T-helper 2 cell treated with Interferon-gamma antibody and Interleukin-4, amounts not matched to agents 5 μg/mL and 100 μg/mL, for 36 hours (primary cell): ENCODE measurements at regions not wholly inside any gene's neighbourhood (a gene's known extent, or its start where the extent isn't known, plus 50 kb on each side); places are given as distances from the start of the nearest gene placed in this dataset.
"Not testable (repeated sequence)": the region's sequence is repeated elsewhere in the genome, so short reads cannot be mapped to it uniquely, and the experiment has no call there.

ENCODE experiments used
- DNase-seq: peaks from one replicate; pipeline ENCODE4 v3.0.0; 2021; ENCODE audit warnings: low spot score
- H3K27ac Mint-ChIP-seq: one replicate; pipeline ENCODE4 v1.8.0; 2021; ENCODE audit warnings: mild to moderate bottlenecking, mixed read lengths
- H3K27me3 Mint-ChIP-seq: one replicate; pipeline ENCODE4 v1.8.0; 2021; ENCODE audit warnings: low read depth, mixed read lengths
- H3K36me3 Mint-ChIP-seq: one replicate; pipeline ENCODE4 v1.8.0; 2021; ENCODE audit warnings: low read depth, mixed read lengths
- H3K4me1 Mint-ChIP-seq: one replicate; pipeline ENCODE4 v1.8.0; 2021; ENCODE audit warnings: low read depth, mixed read lengths
- H3K4me3 Mint-ChIP-seq: one replicate; pipeline ENCODE4 v1.8.0; 2022; ENCODE audit warnings: mild to moderate bottlenecking, moderate library complexity, mixed read lengths
- H3K9me3 Mint-ChIP-seq: one replicate; pipeline ENCODE4 v1.8.0; 2021; ENCODE audit warnings: mixed read lengths

DNA sequence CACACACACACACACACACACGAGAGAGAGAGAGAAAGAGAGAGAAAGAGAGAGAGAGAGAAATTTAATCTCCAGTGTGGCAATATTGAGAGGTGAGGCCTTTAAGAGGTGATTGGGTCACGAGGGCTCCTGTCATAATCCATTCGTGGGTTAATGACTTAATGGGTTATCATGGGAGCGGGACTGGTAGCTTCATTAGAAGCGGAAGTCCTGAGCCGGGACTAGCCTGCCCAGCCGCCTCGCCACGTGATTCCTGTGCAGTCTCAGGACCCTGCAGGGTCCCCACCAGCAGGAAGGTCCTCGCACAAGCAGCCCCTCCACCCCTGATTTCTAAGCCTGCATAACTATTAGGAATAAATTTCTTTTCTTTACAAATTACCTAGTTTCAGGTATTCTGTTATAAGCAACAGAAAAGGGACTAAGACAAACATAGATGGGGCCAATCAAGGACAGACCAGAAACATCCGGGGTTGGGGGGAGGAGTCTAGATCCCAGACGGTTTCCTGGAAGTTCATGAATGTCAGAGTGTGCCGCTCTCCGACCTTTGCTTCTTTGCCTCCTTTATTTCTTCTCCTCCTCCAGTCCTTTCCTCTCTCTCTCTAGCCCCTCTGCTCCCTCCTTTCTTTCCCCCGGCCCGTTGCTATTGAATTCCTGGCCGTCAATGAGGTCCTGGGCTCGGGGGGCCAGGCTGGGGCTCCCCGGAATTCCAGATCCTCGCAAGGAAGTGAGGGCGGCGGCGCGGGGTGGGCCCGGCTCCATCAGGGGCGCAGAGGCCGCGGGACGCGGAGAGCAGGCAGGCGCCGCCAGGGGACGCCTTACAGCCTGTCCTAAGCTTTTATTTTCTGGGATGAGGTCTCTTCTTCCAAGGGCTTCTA lies 146.8 kb downstream of the CYP26A1 start:
- no peak for DNase-seq
- Mint-ChIP-seq H3K27me3 (peaks cover 4% of the 10 kb centered on the region), H3K9me3 (no peaks in the 10 kb centered on the region), H3K4me3 (no peak overlapping the region), H3K36me3 (no peaks in the 10 kb centered on the region), H3K27ac (no peak overlapping the region), H3K4me1 (no peaks in the 10 kb centered on the region)

DNA sequence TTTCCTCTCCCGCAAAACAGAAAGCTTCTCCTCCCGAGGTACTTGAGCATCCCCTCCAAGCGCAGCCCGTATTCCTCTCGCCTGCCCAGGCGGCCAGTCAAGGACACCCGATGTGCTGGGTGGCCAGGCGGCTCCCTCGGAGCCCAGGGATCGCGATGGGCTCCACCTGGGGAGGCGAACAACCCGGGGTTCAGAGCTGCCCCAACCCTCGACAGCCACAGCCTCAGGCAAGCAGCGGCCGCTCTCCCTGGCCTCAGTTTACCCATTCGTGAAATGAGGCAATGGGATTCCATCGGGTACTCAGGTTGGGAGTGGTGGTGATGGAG lies 147.4 kb downstream of the CYP26A1 start:
- Mint-ChIP-seq H3K27me3 (peaks cover 4% of the 10 kb centered on the region), H3K4me3 (no peak overlapping the region), H3K4me1 (no peaks in the 10 kb centered on the region), H3K9me3 (no peaks in the 10 kb centered on the region), H3K27ac (no peak overlapping the region), H3K36me3 (no peaks in the 10 kb centered on the region)
- no peak for DNase-seq

DNA sequence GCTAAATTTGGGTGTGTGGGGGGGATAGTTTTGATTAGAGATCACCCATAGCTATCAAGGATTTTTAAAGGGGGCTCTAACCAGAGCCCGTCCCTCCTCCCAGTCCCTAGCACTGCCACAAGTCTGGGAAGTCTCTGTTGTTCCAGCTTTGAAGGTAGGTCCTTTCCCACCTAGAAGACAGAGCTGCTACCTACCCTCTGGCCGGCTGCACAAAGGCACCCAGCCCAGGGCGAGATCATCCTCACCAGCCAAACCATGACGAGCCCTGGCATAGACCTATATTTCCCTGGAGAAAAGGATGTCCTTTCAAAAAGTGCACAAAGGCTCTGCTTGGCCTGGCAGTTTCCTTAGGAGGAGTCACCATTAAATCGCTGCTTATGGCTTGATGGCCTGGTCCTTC lies 147.8 kb downstream of the CYP26A1 start:
- Mint-ChIP-seq H3K27me3 (peaks cover 4% of the 10 kb centered on the region), H3K4me1 (no peaks in the 10 kb centered on the region), H3K4me3 (no peak overlapping the region), H3K27ac (no peak overlapping the region), H3K36me3 (no peaks in the 10 kb centered on the region), H3K9me3 (no peaks in the 10 kb centered on the region)
- no peak for DNase-seq

DNA sequence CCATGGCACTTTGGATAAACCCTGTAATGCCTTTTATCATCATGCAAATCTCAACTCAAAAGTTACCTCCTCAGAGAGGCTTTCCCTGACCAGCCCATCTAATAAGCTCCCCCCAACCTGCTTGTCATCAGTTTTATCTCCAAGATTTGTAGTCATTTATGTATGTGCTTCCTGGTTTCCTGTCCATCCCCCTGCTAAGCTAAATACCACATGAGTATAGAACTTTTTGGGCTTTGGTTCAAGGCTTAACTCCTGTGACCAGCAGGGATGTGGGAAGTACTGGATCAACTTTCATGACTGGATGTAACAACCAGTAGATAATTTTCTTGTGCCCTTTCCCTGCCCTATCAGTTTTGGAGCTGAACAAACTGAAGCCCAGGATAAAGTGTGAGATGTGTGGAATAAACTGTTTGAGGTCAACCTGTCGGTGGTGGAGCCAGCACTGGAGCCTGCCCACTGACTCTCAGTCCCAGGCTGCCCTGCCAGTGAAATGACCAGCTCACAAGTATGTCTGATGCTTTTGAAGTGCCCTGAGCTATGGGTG lies 148.6 kb downstream of the CYP26A1 start:
- Mint-ChIP-seq H3K4me3 (no peak overlapping the region), H3K27me3 (no peaks in the 10 kb centered on the region), H3K36me3 (no peaks in the 10 kb centered on the region), H3K4me1 (no peaks in the 10 kb centered on the region), H3K9me3 (no peaks in the 10 kb centered on the region), H3K27ac (no peak overlapping the region)
- DNase-seq = no peak

DNA sequence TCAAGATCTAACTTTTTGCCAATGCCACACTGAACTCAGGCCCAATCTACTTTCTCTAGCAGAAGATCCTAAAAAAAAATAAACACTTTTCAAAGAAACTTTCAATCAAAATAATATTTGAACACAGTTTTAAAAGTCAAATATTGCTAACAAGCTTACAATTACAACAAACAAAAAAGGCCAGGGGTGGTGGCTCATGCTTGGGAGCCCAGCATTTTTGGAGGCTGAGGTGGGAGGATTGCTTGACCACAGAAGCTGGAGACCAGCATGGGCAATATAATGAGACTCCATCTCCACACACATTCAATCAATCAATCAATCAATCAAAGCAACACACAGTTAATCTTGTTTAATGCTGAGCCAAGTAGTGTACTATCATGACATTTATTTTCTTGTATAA lies 149.2 kb downstream of the CYP26A1 start:
- H3K9me3 Mint-ChIP-seq = no peaks in the 10 kb centered on the region
- DNase-seq = no peak
- no peaks in the 10 kb centered on the region for H3K4me1 Mint-ChIP-seq
- H3K36me3 Mint-ChIP-seq = no peaks in the 10 kb centered on the region
- H3K27me3 Mint-ChIP-seq = no peaks in the 10 kb centered on the region
- no peak overlapping the region for H3K27ac Mint-ChIP-seq
- H3K4me3 Mint-ChIP-seq = no peak overlapping the region

DNA sequence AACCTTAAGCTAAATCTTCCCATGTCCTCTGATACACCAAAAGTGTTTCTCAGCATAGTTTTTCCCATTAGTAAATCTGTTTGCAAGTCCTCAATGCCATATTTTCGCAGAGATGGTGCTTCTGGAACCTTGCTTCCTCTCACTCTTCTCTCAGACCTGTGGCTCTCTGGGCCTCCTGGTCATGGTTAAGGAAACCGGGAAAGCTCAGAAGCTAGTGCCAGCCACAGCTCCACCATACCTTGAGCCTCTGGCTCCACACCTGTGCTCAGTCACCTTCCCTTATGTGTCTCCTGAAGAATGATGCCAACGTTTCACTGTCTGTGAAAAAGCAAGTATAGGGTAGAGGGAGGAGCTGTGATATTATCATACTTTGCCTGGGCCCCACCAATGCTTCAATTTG lies 149.6 kb downstream of the CYP26A1 start:
- no peaks in the 10 kb centered on the region for H3K27me3 Mint-ChIP-seq
- no peaks in the 10 kb centered on the region for H3K9me3 Mint-ChIP-seq
- H3K4me3 Mint-ChIP-seq = no peak overlapping the region
- no peaks in the 10 kb centered on the region for H3K4me1 Mint-ChIP-seq
- no peak for DNase-seq
- no peaks in the 10 kb centered on the region for H3K36me3 Mint-ChIP-seq
- H3K27ac Mint-ChIP-seq = no peak overlapping the region

DNA sequence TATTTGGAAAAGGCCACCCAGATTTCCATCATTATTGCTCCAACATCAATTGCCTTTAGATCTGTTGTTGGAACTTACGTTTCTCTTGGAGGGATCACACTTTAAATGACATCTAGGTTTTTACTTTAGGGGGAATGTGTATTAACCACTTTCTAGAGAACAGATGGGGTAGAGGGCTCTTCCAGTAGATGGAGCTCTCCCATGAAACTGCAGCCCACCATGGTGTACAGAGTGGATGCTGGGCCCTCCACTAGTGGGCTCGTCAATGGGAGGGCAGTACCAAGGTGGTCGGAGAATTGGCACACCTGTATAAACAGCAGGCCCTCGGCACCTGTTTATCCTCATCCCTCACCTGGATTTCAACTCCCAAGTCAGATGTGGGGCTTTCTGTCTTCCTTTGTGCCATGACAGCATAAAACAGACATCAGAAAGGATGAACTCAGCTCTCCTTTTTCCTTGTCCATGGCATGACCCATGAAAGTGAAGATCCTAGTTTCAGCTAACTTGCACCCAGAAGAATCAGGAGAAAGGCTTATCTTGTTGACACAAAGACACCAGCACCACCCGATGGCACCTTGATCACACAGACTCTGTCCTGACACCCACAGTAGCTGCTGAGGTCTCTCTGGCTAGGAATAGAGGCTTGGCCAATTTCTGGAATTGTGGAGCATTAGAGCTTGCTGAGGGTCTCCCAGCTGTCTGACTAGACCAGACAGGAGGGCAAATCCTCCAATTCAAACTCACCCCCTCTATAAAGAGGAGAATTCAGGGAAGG lies 150.5 kb downstream of the CYP26A1 start:
- no peaks in the 10 kb centered on the region for H3K27me3 Mint-ChIP-seq
- DNase-seq = no peak
- H3K4me1 Mint-ChIP-seq = no peaks in the 10 kb centered on the region
- H3K9me3 Mint-ChIP-seq = no peaks in the 10 kb centered on the region
- no peaks in the 10 kb centered on the region for H3K36me3 Mint-ChIP-seq
- H3K27ac Mint-ChIP-seq = no peak overlapping the region
- no peak overlapping the region for H3K4me3 Mint-ChIP-seq

DNA sequence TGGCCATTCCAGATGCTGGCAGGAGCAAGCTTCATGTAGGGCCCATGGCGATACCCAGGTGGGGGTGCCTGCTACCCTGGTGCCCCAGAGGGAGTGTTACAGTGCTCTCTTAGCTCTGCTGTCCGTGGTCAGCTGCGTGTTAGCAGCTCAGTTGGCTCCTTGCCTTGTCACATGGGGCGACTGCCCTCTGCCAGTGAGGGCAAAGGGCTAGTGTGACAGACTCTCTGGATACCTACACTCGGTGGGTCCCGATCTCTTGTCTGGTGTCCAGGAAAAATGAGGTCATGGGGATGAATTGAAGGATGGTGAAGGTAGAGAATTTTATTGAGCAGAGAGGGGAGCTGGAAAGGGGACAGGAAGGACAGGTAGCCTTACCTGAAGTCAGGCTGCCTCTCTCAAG lies 152.2 kb downstream of the CYP26A1 start:
- H3K9me3 Mint-ChIP-seq = no peaks in the 10 kb centered on the region
- no peak for DNase-seq
- H3K4me1 Mint-ChIP-seq = no peaks in the 10 kb centered on the region
- H3K27me3 Mint-ChIP-seq = no peaks in the 10 kb centered on the region
- H3K4me3 Mint-ChIP-seq = no peak overlapping the region
- no peaks in the 10 kb centered on the region for H3K36me3 Mint-ChIP-seq
- H3K27ac Mint-ChIP-seq = no peak overlapping the region

DNA sequence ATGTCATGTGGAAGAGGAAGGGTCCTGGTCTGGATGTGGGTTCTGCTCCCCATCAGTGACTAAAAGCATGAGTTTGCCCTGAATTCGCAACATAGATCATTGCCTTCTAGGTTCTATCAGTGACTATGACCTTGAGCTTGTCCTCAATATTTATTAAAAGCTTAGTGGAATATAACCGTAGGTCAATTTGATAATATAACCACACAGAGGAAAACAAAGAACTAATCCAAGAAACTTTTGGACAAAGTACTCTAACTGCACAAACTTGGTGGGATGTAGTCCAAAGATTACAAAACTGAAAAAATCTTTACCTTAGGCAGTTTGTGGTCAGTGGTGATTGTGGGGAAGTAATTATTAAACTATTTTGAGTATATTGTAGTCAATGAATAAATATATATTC lies 152.9 kb downstream of the CYP26A1 start:
- H3K36me3 Mint-ChIP-seq = no peaks in the 10 kb centered on the region
- H3K27ac Mint-ChIP-seq = no peak overlapping the region
- H3K27me3 Mint-ChIP-seq = no peaks in the 10 kb centered on the region
- H3K9me3 Mint-ChIP-seq = no peaks in the 10 kb centered on the region
- DNase-seq = no peak
- no peak overlapping the region for H3K4me3 Mint-ChIP-seq
- no peaks in the 10 kb centered on the region for H3K4me1 Mint-ChIP-seq

DNA sequence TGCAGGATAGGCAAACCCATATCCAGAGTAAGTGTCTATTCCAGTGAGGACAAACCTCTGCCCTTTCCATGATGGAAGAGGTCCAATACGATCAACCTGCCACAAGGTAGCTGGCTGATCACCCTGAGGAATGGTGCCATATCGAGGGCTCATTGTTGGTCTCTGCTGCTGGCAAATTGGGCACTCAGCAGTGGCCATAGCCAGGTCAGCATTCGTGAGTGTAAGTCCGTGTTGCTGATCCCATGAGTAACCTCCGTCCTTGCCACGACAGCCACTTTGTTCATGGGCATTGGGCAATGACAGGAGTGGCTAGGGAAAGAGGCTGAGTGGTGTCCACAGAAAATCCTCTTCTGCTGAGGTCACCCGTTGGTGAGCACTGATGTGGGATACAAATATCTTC lies 156.9 kb downstream of the CYP26A1 start:
- H3K4me3 Mint-ChIP-seq, H3K27me3 Mint-ChIP-seq, H3K27ac Mint-ChIP-seq, H3K4me1 Mint-ChIP-seq, H3K36me3 Mint-ChIP-seq, DNase-seq, H3K9me3 Mint-ChIP-seq: not testable (repeated sequence)

DNA sequence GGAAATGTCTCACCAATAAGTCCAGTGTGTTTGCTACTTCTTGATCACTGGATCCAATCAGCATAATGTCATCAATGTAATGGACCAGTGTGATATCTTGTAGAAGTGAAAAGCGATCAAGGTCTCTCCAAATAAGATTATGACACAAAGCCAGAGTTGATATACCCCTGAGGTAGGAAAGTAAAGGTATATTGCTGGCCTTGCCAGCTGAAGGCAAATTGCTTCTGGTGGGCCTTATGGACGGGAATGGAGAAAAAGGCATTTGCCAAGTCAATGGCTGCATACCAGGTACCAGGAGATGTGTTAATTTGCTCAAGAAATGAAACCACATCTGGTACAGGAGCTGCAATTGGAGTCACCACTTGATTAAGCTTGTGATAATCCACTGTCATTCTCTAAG lies 158.5 kb downstream of the CYP26A1 start:
- H3K36me3 Mint-ChIP-seq, H3K4me1 Mint-ChIP-seq, H3K27me3 Mint-ChIP-seq, DNase-seq, H3K4me3 Mint-ChIP-seq, H3K27ac Mint-ChIP-seq, H3K9me3 Mint-ChIP-seq: not testable (repeated sequence)

DNA sequence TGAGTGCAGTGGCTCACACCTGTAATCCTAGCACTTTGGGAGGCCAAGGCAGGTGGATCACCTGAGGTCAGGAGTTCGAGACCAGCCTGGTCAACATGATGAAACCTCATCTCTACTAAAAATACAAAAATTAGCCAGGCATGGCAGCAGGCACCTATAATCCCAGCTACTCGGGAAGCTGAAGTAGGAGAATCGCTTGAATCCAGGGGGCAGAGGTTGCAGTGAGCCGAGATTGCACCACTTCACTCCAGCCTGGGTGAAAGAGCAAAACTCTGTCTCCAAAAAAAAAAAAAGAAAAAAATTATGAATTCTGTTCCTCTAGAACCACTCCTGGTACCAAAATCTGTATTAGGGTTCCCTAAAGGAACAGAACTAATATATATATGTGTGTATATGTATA lies 161.2 kb downstream of the CYP26A1 start:
- not testable (repeated sequence) for H3K9me3 Mint-ChIP-seq, H3K4me1 Mint-ChIP-seq, H3K27me3 Mint-ChIP-seq, H3K27ac Mint-ChIP-seq, DNase-seq, H3K4me3 Mint-ChIP-seq, H3K36me3 Mint-ChIP-seq

DNA sequence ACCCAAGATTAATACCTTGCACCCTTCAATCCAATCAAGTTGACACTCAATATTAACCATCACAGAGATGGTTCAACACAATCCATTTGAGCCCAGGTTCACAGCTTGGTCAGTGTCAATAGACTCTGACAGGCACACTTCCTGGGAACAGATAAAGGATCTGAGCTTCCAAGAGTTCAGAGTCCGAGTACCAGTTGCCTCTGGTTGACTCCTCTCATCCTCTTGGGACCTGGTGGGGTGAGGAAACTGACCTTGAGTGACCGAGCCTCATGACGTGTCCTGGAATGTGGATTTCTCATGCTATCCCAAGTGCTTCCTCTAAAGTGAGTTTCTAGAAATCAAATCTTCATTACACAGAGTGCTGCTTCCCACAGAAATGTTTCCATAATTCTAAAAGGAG lies 162.0 kb downstream of the CYP26A1 start:
- H3K27me3 Mint-ChIP-seq = peaks cover 4% of the 10 kb centered on the region
- H3K4me1 Mint-ChIP-seq = no peaks in the 10 kb centered on the region
- H3K36me3 Mint-ChIP-seq = no peaks in the 10 kb centered on the region
- no peak for DNase-seq
- no peak overlapping the region for H3K4me3 Mint-ChIP-seq
- no peak overlapping the region for H3K27ac Mint-ChIP-seq
- H3K9me3 Mint-ChIP-seq = no peaks in the 10 kb centered on the region

DNA sequence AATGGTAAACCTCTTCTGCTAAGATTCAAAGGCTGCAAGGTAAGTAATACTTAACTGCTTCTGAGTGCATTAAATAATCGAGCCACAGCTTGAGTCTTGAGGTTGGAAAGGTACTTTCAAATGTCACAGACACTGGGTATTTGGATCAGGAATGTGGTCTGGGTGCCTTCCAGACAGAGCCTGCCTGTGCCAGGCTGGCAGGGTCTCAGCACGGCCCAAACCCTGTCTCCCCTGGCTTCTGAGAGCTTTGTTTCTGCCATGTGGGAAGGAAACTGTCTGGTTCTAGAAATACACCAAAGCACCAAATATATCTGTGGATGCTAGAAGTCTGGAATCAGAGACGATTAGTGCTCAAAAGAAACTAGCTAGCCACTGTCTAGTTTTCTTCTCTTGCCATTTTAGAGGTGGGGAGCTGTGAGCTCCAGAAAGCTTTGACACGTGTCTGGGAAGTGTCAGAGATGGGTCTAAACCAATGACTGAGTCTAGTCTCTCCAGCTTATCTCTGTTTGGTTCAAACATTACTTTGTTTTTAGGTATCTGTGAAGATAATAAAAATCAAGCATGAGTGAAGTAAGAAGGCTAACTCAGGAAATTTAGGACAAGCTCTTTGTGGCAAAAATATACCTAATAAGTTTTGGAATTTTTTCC lies 162.8 kb downstream of the CYP26A1 start:
- no peak overlapping the region for H3K4me3 Mint-ChIP-seq
- no peaks in the 10 kb centered on the region for H3K36me3 Mint-ChIP-seq
- DNase-seq = no peak
- no peak overlapping the region for H3K27ac Mint-ChIP-seq
- no peaks in the 10 kb centered on the region for H3K4me1 Mint-ChIP-seq
- no peaks in the 10 kb centered on the region for H3K9me3 Mint-ChIP-seq
- H3K27me3 Mint-ChIP-seq = peaks cover 4% of the 10 kb centered on the region
